Liver (tissue), 8 donors: ENCODE measurements at regions not wholly inside any gene's neighbourhood (a gene's known extent, or its start where the extent isn't known, plus 50 kb on each side); places are given as distances from the start of the nearest gene placed in this dataset.

Experiments used
- DNase-seq: peaks from one replicate; pipeline ENCODE4 v3.0.0-alpha.2; 2017; ENCODE audit warnings: low spot score
- H3K27ac ChIP-seq, 2 donors: one replicate each; pipeline ENCODE4 v1.7.0; 2013; ENCODE audit warnings: inconsistent platforms in 2 of 2, low read length in 2 of 2, control low read depth in 1 of 2, low read depth in 1 of 2, mild to moderate bottlenecking in 1 of 2
- H3K27me3 ChIP-seq, 4 donors: one replicate each; pipeline versions ENCODE4 v1.6.1 to v1.7.0; 2013; ENCODE audit warnings: low read length in 3 of 4, inconsistent platforms in 1 of 4, mild to moderate bottlenecking in 1 of 4, moderate library complexity in 1 of 4; ENCODE audit not compliant: control insufficient read depth in 4 of 4, insufficient read depth in 4 of 4
- H3K36me3 ChIP-seq, 4 donors: one replicate each; pipeline versions ENCODE4 v1.6.1 to v1.7.0; 2013; ENCODE audit warnings: low read length in 3 of 4, mild to moderate bottlenecking in 3 of 4, low read depth in 1 of 4, moderate library complexity in 1 of 4; ENCODE audit not compliant: control insufficient read depth in 4 of 4, insufficient read depth in 3 of 4
- H3K4me1 ChIP-seq, 4 donors: one replicate each; pipeline versions ENCODE4 v1.6.1 to v1.7.0; 2013; ENCODE audit warnings: low read length in 3 of 4, mild to moderate bottlenecking in 3 of 4, moderate library complexity in 1 of 4; ENCODE audit not compliant: control insufficient read depth in 4 of 4, insufficient read depth in 4 of 4
- H3K4me3 ChIP-seq, 3 donors: one replicate each; pipeline versions ENCODE4 v1.6.1 to v1.7.0; 2013; ENCODE audit warnings: low read length in 3 of 3, control low read depth in 1 of 3, low read depth in 1 of 3, mild to moderate bottlenecking in 1 of 3
- H3K9ac ChIP-seq, 2 donors: one replicate each; pipeline ENCODE4 v1.7.0; 2013; ENCODE audit warnings: low read length in 2 of 2, mild to moderate bottlenecking in 2 of 2, moderate library complexity in 2 of 2, control low read depth in 1 of 2, low read depth in 1 of 2
- H3K9me3 ChIP-seq, 4 donors: one replicate each; pipeline versions ENCODE4 v1.6.1 to v1.7.0; 2013; ENCODE audit warnings: low read length in 3 of 4; ENCODE audit not compliant: control insufficient read depth in 4 of 4
- EGR1 ChIP-seq, 2 donors: IDR thresholded peaks; 2 replicates each; pipeline ENCODE4 v1.6.1; 2016 to 2018; ENCODE audit warnings: antibody characterized with exemption in 2 of 2, low read depth in 2 of 2
- FOXA1 ChIP-seq: IDR thresholded peaks from 2 replicates; pipeline ENCODE4 v1.6.1; 2016; ENCODE audit warnings: antibody characterized with exemption
- FOXA2 ChIP-seq: IDR thresholded peaks from 2 replicates; pipeline ENCODE4 v1.6.1; 2016; ENCODE audit warnings: antibody characterized with exemption
- HNF4A ChIP-seq, 2 donors: conservative IDR thresholded peaks; 2 replicates each; pipeline ENCODE4 v1.6.1; 2016; ENCODE audit warnings: antibody characterized with exemption in 2 of 2, mild to moderate bottlenecking in 2 of 2
- HNF4G ChIP-seq: IDR thresholded peaks from 2 replicates; pipeline ENCODE4 v1.6.1; 2016; ENCODE audit warnings: antibody characterized with exemption
- JUND ChIP-seq, 2 donors: IDR thresholded peaks; 2 replicates each; pipeline ENCODE4 v1.6.1; 2016; ENCODE audit warnings: antibody characterized with exemption in 2 of 2
- NR2F2 ChIP-seq: IDR thresholded peaks from 2 replicates; pipeline ENCODE4 v1.6.1; 2016; ENCODE audit warnings: antibody characterized with exemption
- RAD21 ChIP-seq, 2 donors: IDR thresholded peaks; 2 replicates each; pipeline ENCODE4 v1.6.1; 2016; ENCODE audit warnings: antibody characterized with exemption in 2 of 2, mild to moderate bottlenecking in 2 of 2
- RXRA ChIP-seq, 2 donors: IDR thresholded peaks; 2 replicates each; pipeline ENCODE4 v1.6.1; 2017 to 2018; ENCODE audit warnings: antibody characterized with exemption in 2 of 2, mild to moderate bottlenecking in 1 of 2
- SP1 ChIP-seq: IDR thresholded peaks from 2 replicates; pipeline ENCODE4 v1.6.1; 2018; ENCODE audit warnings: antibody characterized with exemption, mild to moderate bottlenecking
- YY1 ChIP-seq: IDR thresholded peaks from 2 replicates; pipeline ENCODE4 v1.6.1; 2016; ENCODE audit warnings: antibody characterized with exemption, mild to moderate bottlenecking
- WGBS: extraction: QIAGEN DNeasy Blood & Tissue Kit; methylation state at CpG from one replicate; pipeline ENCODE4 v1.1.7; 2013; 5-methylcytosine and 5-hydroxymethylcytosine counted together
- TF ChIP-seq, protein P1 (sequence below): IDR thresholded peaks from 2 replicates; pipeline ENCODE4 v1.6.1; 2016; ENCODE audit warnings: antibody characterized with exemption, mild to moderate bottlenecking
- TF ChIP-seq, protein P2 (sequence below): IDR thresholded peaks from 2 replicates; pipeline ENCODE4 v1.6.1; 2016; ENCODE audit warnings: antibody characterized with exemption
- TF ChIP-seq, protein P3 (sequence below): fragments of 150-350 bp; IDR thresholded peaks from 2 replicates; pipeline ENCODE4 v1.5.1; 2017; ENCODE audit warnings: improper control_type of control experiment, low read depth, low read length; ENCODE audit not compliant: missing input control
- TF ChIP-seq, protein P4 (sequence below): IDR thresholded peaks from 2 replicates; pipeline ENCODE4 v1.6.1; 2016; ENCODE audit warnings: antibody characterized with exemption
- TF ChIP-seq, protein P5 (sequence below): IDR thresholded peaks from 2 replicates; pipeline ENCODE4 v1.6.1; 2016; ENCODE audit warnings: antibody characterized with exemption
- donor health status: healthy.
- donor health status: healthy.
- donor health status: healthy.
- donor health status: healthy.
- donor health status: healthy.

DNA sequence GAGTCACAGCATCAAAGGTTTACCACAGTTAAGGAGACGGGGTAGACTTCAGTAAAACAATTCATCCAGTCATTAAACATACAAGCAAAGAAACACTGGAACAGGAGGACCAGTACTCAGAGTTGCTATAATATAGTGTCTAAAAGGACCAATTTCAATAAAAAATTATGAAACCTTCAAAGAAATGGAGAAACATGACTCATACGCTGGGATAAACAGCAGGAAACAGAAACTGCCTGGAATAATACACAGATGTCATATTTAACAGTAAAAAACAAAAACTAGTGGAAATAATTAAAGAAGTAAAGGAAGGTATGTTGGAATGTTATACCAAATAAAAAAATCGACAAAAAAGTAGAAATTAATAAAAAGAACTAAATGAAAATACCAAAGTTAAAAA is 1075.9 kb downstream of the NR2F1-AS1 start:
- TF ChIP-seq RAD21 (IDR thresholded peaks at IDR 0.05) (no peak), FOXA2 (no peak), EGR1 (IDR thresholded peaks at IDR 0.05; ENCODE audit: low read depth in 2 of 2) (no peak), HNF4G (no peak), RXRA (IDR thresholded peaks at IDR 0.05) (no peak), FOXA1 (no peak), SP1 (no peak), HNF4A (conservative IDR thresholded peaks at IDR 0.05) (no peak), YY1 (no peak), NR2F2 (no peak), JUND (IDR thresholded peaks at IDR 0.05) (no peak)
- TF ChIP-seq, protein P1, sequence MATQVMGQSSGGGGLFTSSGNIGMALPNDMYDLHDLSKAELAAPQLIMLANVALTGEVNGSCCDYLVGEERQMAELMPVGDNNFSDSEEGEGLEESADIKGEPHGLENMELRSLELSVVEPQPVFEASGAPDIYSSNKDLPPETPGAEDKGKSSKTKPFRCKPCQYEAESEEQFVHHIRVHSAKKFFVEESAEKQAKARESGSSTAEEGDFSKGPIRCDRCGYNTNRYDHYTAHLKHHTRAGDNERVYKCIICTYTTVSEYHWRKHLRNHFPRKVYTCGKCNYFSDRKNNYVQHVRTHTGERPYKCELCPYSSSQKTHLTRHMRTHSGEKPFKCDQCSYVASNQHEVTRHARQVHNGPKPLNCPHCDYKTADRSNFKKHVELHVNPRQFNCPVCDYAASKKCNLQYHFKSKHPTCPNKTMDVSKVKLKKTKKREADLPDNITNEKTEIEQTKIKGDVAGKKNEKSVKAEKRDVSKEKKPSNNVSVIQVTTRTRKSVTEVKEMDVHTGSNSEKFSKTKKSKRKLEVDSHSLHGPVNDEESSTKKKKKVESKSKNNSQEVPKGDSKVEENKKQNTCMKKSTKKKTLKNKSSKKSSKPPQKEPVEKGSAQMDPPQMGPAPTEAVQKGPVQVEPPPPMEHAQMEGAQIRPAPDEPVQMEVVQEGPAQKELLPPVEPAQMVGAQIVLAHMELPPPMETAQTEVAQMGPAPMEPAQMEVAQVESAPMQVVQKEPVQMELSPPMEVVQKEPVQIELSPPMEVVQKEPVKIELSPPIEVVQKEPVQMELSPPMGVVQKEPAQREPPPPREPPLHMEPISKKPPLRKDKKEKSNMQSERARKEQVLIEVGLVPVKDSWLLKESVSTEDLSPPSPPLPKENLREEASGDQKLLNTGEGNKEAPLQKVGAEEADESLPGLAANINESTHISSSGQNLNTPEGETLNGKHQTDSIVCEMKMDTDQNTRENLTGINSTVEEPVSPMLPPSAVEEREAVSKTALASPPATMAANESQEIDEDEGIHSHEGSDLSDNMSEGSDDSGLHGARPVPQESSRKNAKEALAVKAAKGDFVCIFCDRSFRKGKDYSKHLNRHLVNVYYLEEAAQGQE, result no peak
- TF ChIP-seq, protein P2, sequence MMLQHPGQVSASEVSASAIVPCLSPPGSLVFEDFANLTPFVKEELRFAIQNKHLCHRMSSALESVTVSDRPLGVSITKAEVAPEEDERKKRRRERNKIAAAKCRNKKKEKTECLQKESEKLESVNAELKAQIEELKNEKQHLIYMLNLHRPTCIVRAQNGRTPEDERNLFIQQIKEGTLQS, result no peak
- TF ChIP-seq, protein P3, sequence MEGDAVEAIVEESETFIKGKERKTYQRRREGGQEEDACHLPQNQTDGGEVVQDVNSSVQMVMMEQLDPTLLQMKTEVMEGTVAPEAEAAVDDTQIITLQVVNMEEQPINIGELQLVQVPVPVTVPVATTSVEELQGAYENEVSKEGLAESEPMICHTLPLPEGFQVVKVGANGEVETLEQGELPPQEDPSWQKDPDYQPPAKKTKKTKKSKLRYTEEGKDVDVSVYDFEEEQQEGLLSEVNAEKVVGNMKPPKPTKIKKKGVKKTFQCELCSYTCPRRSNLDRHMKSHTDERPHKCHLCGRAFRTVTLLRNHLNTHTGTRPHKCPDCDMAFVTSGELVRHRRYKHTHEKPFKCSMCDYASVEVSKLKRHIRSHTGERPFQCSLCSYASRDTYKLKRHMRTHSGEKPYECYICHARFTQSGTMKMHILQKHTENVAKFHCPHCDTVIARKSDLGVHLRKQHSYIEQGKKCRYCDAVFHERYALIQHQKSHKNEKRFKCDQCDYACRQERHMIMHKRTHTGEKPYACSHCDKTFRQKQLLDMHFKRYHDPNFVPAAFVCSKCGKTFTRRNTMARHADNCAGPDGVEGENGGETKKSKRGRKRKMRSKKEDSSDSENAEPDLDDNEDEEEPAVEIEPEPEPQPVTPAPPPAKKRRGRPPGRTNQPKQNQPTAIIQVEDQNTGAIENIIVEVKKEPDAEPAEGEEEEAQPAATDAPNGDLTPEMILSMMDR, result no peak
- TF ChIP-seq, protein P4, sequence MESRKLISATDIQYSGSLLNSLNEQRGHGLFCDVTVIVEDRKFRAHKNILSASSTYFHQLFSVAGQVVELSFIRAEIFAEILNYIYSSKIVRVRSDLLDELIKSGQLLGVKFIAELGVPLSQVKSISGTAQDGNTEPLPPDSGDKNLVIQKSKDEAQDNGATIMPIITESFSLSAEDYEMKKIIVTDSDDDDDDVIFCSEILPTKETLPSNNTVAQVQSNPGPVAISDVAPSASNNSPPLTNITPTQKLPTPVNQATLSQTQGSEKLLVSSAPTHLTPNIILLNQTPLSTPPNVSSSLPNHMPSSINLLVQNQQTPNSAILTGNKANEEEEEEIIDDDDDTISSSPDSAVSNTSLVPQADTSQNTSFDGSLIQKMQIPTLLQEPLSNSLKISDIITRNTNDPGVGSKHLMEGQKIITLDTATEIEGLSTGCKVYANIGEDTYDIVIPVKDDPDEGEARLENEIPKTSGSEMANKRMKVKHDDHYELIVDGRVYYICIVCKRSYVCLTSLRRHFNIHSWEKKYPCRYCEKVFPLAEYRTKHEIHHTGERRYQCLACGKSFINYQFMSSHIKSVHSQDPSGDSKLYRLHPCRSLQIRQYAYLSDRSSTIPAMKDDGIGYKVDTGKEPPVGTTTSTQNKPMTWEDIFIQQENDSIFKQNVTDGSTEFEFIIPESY, result no peak

DNA sequence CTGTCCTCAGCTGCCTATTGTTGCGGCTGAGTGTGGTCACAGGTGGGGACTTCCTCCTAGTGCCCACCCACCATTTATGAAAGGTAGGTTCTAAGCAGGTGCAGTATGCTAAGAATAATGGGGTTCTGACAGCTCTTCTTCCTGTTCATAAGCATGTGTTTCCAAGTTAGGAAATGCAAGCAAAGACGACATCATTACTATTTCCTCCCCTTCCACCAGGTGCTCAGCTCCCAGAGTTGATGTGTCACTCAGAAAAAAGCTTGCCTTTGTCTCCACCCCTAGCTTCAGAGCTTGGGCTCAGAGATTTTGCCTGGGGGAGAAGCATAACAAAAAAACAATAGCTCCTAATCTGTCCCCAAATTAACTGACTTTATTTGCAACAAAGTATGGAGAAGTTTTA is 1076.7 kb downstream of the NR2F1-AS1 start:
- no peak for DNase-seq
- no peak overlapping the region for H3K27ac ChIP-seq
- TF ChIP-seq SP1, result no peak
- TF ChIP-seq, protein P2, result no peak
- TF ChIP-seq FOXA2, result no peak
- no peak for TF ChIP-seq NR2F2
- TF ChIP-seq, protein P3, result no peak
- TF ChIP-seq YY1, result no peak
- TF ChIP-seq HNF4A (conservative IDR thresholded peaks at IDR 0.05), result no peak
- TF ChIP-seq, protein P5, sequence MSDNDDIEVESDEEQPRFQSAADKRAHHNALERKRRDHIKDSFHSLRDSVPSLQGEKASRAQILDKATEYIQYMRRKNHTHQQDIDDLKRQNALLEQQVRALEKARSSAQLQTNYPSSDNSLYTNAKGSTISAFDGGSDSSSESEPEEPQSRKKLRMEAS, result no peak
- H3K4me3 ChIP-seq, result no peak overlapping the region
- no peaks in the 10 kb centered on the region for H3K27me3 ChIP-seq
- peaks cover 0 to 3% (median 0%) of the 10 kb centered on the region in 4 donors for H3K9me3 ChIP-seq
- peaks cover 0 to 3% (median 0%) of the 10 kb centered on the region in 4 donors for H3K4me1 ChIP-seq
- H3K36me3 ChIP-seq, result no peaks in the 10 kb centered on the region
- H3K9ac ChIP-seq, result no peak overlapping the region
- 75% methylated on average over 2 of the region's 2 CpGs for WGBS

More for the DNA sequence above, 1075.9 kb downstream of the NR2F1-AS1 start:
- no peak overlapping the region for H3K4me3 ChIP-seq
- WGBS, result 77% methylated on average over 3 of the region's 3 CpGs
- no peaks in the 10 kb centered on the region for H3K36me3 ChIP-seq
- H3K4me1 ChIP-seq, result peaks cover 0 to 3% (median 0%) of the 10 kb centered on the region in 4 donors
- H3K27me3 ChIP-seq, result no peaks in the 10 kb centered on the region
- H3K27ac ChIP-seq, result no peak overlapping the region
- DNase-seq, result no peak
- H3K9ac ChIP-seq, result no peak overlapping the region
- peaks cover 0 to 5% (median under 1%) of the 10 kb centered on the region in 4 donors for H3K9me3 ChIP-seq
